CD4-positive, CD25-positive, alpha-beta regulatory T cell (primary cell): ENCODE measurements at regions not wholly inside any gene's neighbourhood (a gene's known extent, or its start where the extent isn't known, plus 50 kb on each side); places are given as distances from the start of the nearest gene placed in this dataset.

ENCODE experiments used
- ATAC-seq, 2 donors: fragments of 150-1000 bp; cut with Tn5 transposase; one replicate each; pipeline ENCODE4 v1.10.0; 2021; ENCODE audit warnings: low read depth in 2 of 2, moderate number of reproducible peaks in 2 of 2, moderate library complexity in 1 of 2
- DNase-seq, 3 donors: peaks; one replicate each; pipeline versions ENCODE4 v3.0.0 to v3.0.0-alpha.2; 2012 to 2022; ENCODE audit warnings: mixed read lengths in 1 of 3
- H3K27ac ChIP-seq: one replicate; pipeline ENCODE4 v1.7.0; 2013; ENCODE audit warnings: mild to moderate bottlenecking, low read length; ENCODE audit not compliant: insufficient read depth, poor library complexity, severe bottlenecking
- H3K27me3 ChIP-seq: one replicate; pipeline ENCODE4 v1.7.0; 2013; ENCODE audit warnings: low read length; ENCODE audit not compliant: control insufficient read depth, insufficient read depth
- H3K36me3 ChIP-seq: one replicate; pipeline ENCODE4 v1.7.0; 2013; ENCODE audit warnings: mild to moderate bottlenecking, low read length, moderate library complexity; ENCODE audit not compliant: control insufficient read depth, insufficient read depth
- H3K4me1 ChIP-seq: 2 replicates; pipeline ENCODE4 v1.7.0; 2013; ENCODE audit warnings: mild to moderate bottlenecking, low read length; ENCODE audit not compliant: insufficient read depth, control insufficient read depth, poor library complexity, severe bottlenecking
- H3K4me3 ChIP-seq: one replicate; pipeline ENCODE4 v1.7.0; 2013; ENCODE audit warnings: low read depth, mild to moderate bottlenecking, low read length, moderate library complexity
- H3K9me3 ChIP-seq, 2 experiments: 1 replicate in 1 of 2; 2 replicates in 1 of 2; pipeline ENCODE4 v1.7.0; 2013; ENCODE audit warnings: low read length in 2 of 2, mild to moderate bottlenecking in 1 of 2, moderate library complexity in 1 of 2; ENCODE audit not compliant: control insufficient read depth in 2 of 2
- H3K27ac Mint-ChIP-seq, 3 donors: one replicate each; pipeline ENCODE4 v1.8.0; 2020 to 2022; ENCODE audit warnings: mild to moderate bottlenecking in 3 of 3, mixed read lengths in 3 of 3, moderate library complexity in 2 of 3
- H3K27me3 Mint-ChIP-seq: one replicate; pipeline ENCODE4 v1.8.0; 2022; ENCODE audit warnings: mild to moderate bottlenecking, mixed read lengths
- H3K36me3 Mint-ChIP-seq: one replicate; pipeline ENCODE4 v1.8.0; 2020; ENCODE audit warnings: mixed read lengths
- H3K4me1 Mint-ChIP-seq, 4 donors: one replicate each; pipeline ENCODE4 v1.8.0; 2020 to 2022; ENCODE audit warnings: mixed read lengths in 4 of 4, mild to moderate bottlenecking in 1 of 4
- H3K4me3 Mint-ChIP-seq, 4 donors: one replicate each; pipeline ENCODE4 v1.8.0; 2020 to 2022; ENCODE audit warnings: mild to moderate bottlenecking in 4 of 4, mixed read lengths in 4 of 4, moderate library complexity in 3 of 4
- H3K9me3 Mint-ChIP-seq, 7 donors: one replicate each; pipeline ENCODE4 v1.8.0; 2020 to 2022; ENCODE audit warnings: mixed read lengths in 7 of 7, mild to moderate bottlenecking in 3 of 7, moderate library complexity in 2 of 7

GRCh38 chr5:152556784-152557183 lies 151.7 kb upstream of the NMUR2 start:
- Mint-ChIP-seq H3K27me3 (no peaks in the 10 kb centered on the region), H3K4me3 (no peak overlapping the region), H3K4me1 (no peaks in the 10 kb centered on the region), H3K27ac (peak overlapping the region in 1 of 3 donors; percentile 87), H3K9me3 (peaks cover 0 to 4% (median 0%) of the 10 kb centered on the region in 7 donors), H3K36me3 (no peaks in the 10 kb centered on the region)
- ATAC-seq (no peak), DNase-seq (no peak)
- Histone ChIP-seq H3K4me1 (no peaks in the 10 kb centered on the region), H3K27ac (no peak overlapping the region), H3K4me3 (no peak overlapping the region), H3K36me3 (no peaks in the 10 kb centered on the region), H3K27me3 (no peaks in the 10 kb centered on the region), H3K9me3 (no peaks in the 10 kb centered on the region)

GRCh38 chr5:152560512-152561137 lies 155.5 kb upstream of the NMUR2 start:
- Mint-ChIP-seq H3K27me3 (no peaks in the 10 kb centered on the region), H3K36me3 (no peaks in the 10 kb centered on the region), H3K9me3 (no peaks in the 10 kb centered on the region), H3K4me1 (no peaks in the 10 kb centered on the region), H3K4me3 (no peak overlapping the region), H3K27ac (no peak overlapping the region)
- Histone ChIP-seq H3K4me3 (no peak overlapping the region), H3K27ac (no peak overlapping the region), H3K36me3 (no peaks in the 10 kb centered on the region), H3K9me3 (no peaks in the 10 kb centered on the region), H3K27me3 (no peaks in the 10 kb centered on the region), H3K4me1 (no peaks in the 10 kb centered on the region)
- DNase-seq = peak in 2 of 3 donors; percentile 1 to 42
- no peak for ATAC-seq

- no peaks in the 10 kb centered on the region for H3K36me3 Mint-ChIP-seq
- H3K4me3 ChIP-seq = no peak overlapping the region
- DNase-seq (no peak), ATAC-seq (no peak)
- no peaks in the 10 kb centered on the region for H3K9me3 ChIP-seq
- H3K4me1 ChIP-seq = no peaks in the 10 kb centered on the region
- H3K9me3 Mint-ChIP-seq = no peaks in the 10 kb centered on the region
- no peak overlapping the region for H3K27ac Mint-ChIP-seq
- H3K4me1 Mint-ChIP-seq = no peaks in the 10 kb centered on the region
- no peaks in the 10 kb centered on the region for H3K27me3 ChIP-seq
- no peaks in the 10 kb centered on the region for H3K27me3 Mint-ChIP-seq
- H3K4me3 Mint-ChIP-seq = no peak overlapping the region
- no peak overlapping the region for H3K27ac ChIP-seq
- no peaks in the 10 kb centered on the region for H3K36me3 ChIP-seq
Measured at GRCh38 chr5:152568016-152568415, 162.9 kb upstream of the NMUR2 start.

GRCh38 chr5:152572812-152573211 lies 167.7 kb upstream of the NMUR2 start:
- Histone ChIP-seq H3K4me1 (no peaks in the 10 kb centered on the region), H3K9me3 (no peaks in the 10 kb centered on the region), H3K36me3 (no peaks in the 10 kb centered on the region), H3K4me3 (no peak overlapping the region), H3K27ac (no peak overlapping the region), H3K27me3 (no peaks in the 10 kb centered on the region)
- ATAC-seq = no peak
- no peaks in the 10 kb centered on the region for H3K4me1 Mint-ChIP-seq
- H3K9me3 Mint-ChIP-seq = no peaks in the 10 kb centered on the region
- no peaks in the 10 kb centered on the region for H3K36me3 Mint-ChIP-seq
- no peak for DNase-seq
- no peak overlapping the region for H3K4me3 Mint-ChIP-seq
- H3K27ac Mint-ChIP-seq = no peak overlapping the region
- H3K27me3 Mint-ChIP-seq = no peaks in the 10 kb centered on the region

- Mint-ChIP-seq H3K9me3 (peaks cover 0 to 15% (median 8%) of the 10 kb centered on the region in 7 donors), H3K36me3 (peaks cover 5% of the 10 kb centered on the region), H3K4me1 (no peaks in the 10 kb centered on the region), H3K27me3 (no peaks in the 10 kb centered on the region), H3K4me3 (no peak overlapping the region), H3K27ac (no peak overlapping the region)
- no peak overlapping the region for H3K4me3 ChIP-seq
- ATAC-seq (no peak), DNase-seq (no peak)
- no peaks in the 10 kb centered on the region for H3K27me3 ChIP-seq
- H3K36me3 ChIP-seq = no peaks in the 10 kb centered on the region
- no peaks in the 10 kb centered on the region for H3K4me1 ChIP-seq
- no peak overlapping the region for H3K27ac ChIP-seq
- no peaks in the 10 kb centered on the region for H3K9me3 ChIP-seq
Measured at GRCh38 chr5:152584103-152584502, 179.0 kb upstream of the NMUR2 start.

GRCh38 chr5:152592416-152592815 lies 187.3 kb upstream of the NMUR2 start:
- no peaks in the 10 kb centered on the region for H3K4me1 ChIP-seq
- Mint-ChIP-seq H3K4me3 (no peak overlapping the region), H3K9me3 (peaks cover 0 to 13% (median 3%) of the 10 kb centered on the region in 7 donors)

GRCh38 chr5:152593388-152593787 lies 188.3 kb upstream of the NMUR2 start:
- no peaks in the 10 kb centered on the region for H3K4me1 Mint-ChIP-seq
- Histone ChIP-seq H3K36me3 (no peaks in the 10 kb centered on the region), H3K4me3 (no peak overlapping the region), H3K9me3 (no peaks in the 10 kb centered on the region), H3K27ac (no peak overlapping the region), H3K4me1 (no peaks in the 10 kb centered on the region), H3K27me3 (no peaks in the 10 kb centered on the region)
- no peaks in the 10 kb centered on the region for H3K36me3 Mint-ChIP-seq
- peaks cover 0 to 7% (median 3%) of the 10 kb centered on the region in 7 donors for H3K9me3 Mint-ChIP-seq
- no peak overlapping the region for H3K4me3 Mint-ChIP-seq
- no peak overlapping the region for H3K27ac Mint-ChIP-seq
- no peak for DNase-seq
- no peaks in the 10 kb centered on the region for H3K27me3 Mint-ChIP-seq
- ATAC-seq = no peak

More at GRCh38 chr5:152592416-152592815, 187.3 kb upstream of the NMUR2 start:
- H3K27ac ChIP-seq = no peak overlapping the region
- no peaks in the 10 kb centered on the region for H3K36me3 ChIP-seq
- Mint-ChIP-seq H3K27me3 (no peaks in the 10 kb centered on the region), H3K27ac (no peak overlapping the region), H3K4me1 (no peaks in the 10 kb centered on the region), H3K36me3 (no peaks in the 10 kb centered on the region)
- no peak for DNase-seq
- H3K4me3 ChIP-seq = no peak overlapping the region
- no peaks in the 10 kb centered on the region for H3K27me3 ChIP-seq
- ATAC-seq = no peak
- H3K9me3 ChIP-seq = no peaks in the 10 kb centered on the region

- H3K9me3 ChIP-seq = no peaks in the 10 kb centered on the region
- Mint-ChIP-seq H3K27ac (no peak overlapping the region), H3K27me3 (no peaks in the 10 kb centered on the region), H3K4me3 (no peak overlapping the region), H3K4me1 (no peaks in the 10 kb centered on the region), H3K36me3 (no peaks in the 10 kb centered on the region), H3K9me3 (peaks cover 0 to 4% (median 0%) of the 10 kb centered on the region in 7 donors)
- no peaks in the 10 kb centered on the region for H3K36me3 ChIP-seq
- H3K27ac ChIP-seq = no peak overlapping the region
- no peaks in the 10 kb centered on the region for H3K4me1 ChIP-seq
- H3K4me3 ChIP-seq = no peak overlapping the region
- no peaks in the 10 kb centered on the region for H3K27me3 ChIP-seq
- no peak for DNase-seq
- no peak for ATAC-seq
Measured at GRCh38 chr5:152595405-152595804, 190.3 kb upstream of the NMUR2 start.
